HK-2 (cell line): ENCODE measurements at regions not wholly inside any gene's neighbourhood (a gene's known extent, or its start where the extent isn't known, plus 50 kb on each side); places are given as distances from the start of the nearest gene placed in this dataset.

Experiments
- DNase-seq: peaks from one replicate; pipeline ENCODE4 v3.0.0-alpha.2; 2018; ENCODE audit not compliant: unreplicated experiment

DNA sequence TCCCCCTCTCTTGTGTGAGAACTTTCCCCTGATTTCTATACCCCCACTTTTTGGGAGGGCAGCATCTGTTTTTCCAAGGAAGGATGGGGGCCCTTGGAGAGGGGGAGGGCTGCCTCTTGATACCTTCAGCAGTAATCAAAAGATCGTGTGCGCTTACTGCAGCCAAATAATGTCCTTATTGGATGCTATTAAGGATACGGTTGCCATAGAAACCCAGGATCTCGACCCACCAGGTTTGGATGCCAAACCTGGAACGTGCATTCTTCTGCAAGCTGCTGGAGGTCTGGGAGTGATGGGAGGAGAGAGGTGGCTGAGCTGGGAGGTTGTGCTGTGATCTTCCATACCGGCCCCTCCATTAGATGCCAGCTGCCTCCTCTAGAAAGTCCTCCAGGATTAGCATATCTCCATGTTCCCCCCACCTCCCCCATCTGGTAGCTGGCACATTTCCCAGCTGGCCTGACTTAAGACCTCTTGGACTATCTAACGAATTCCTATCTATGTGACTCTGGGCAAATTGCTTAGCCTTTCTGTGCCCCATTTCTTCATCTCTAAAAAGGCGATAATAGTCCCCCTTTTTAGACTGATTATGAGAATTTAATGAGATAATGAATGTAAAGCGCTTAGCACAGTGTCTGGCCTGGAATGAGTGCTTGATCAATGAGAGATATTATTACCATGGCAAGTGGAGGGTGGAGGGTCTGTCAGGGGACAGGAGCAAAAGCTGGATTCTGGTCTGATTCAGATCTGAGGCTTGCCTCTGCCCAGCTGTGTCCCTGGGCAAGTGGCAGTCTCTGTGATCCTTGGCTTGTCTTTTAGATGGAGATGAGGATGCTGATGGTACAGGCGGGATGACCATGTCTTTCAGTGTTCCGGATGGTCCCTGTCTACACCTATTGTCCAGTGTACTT lies 78.5 kb upstream of the PCBD1 start:
- DNase-seq: no peak

DNA sequence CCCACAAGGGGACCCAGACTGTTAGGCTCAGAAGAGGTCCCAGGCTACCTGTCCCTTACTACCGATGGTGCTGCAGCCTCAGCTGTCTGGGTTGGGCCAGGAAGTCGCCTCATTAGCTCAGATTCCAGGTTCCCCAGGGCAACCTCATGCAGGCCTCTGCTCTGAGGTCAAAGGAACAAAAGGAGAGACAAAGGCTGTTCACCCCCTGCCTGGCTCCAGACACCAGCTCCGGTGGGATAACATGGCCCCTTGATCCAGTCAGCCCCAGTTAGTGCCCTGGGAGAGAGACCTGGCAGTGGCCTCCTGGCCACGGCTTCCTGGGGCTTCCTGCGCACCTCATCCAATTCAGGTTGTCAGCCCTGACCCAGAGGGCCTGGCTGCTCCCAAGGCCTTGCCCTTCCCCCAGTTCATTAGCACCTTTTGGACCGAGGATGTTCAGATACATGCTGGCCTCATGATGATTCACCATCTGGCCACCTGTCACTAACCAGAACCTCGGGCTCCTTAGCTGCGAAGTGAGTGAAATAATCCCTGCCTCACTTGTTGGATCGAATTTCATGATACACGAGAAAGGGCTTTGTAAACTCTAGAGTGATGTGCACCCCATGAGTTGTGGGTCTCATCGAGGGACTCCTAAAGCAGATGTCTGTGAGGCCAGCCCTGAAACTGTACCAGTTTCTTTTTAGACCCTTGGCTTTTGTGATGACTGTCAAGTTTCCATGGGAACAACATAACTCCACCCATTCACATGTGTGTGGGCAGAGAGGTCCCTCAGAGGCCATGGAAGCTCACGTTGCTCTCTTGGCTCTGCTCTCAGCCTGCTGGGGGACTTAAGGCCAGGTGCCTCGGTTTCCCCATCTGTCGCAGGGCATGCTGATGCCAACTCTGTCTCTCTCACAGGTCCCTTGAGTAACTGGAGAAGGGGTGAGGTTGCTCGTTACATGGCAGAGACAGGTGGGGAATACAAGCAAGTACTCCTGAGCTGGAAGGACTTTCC lies 79.5 kb upstream of the PCBD1 start:
- DNase-seq: no peak

DNA sequence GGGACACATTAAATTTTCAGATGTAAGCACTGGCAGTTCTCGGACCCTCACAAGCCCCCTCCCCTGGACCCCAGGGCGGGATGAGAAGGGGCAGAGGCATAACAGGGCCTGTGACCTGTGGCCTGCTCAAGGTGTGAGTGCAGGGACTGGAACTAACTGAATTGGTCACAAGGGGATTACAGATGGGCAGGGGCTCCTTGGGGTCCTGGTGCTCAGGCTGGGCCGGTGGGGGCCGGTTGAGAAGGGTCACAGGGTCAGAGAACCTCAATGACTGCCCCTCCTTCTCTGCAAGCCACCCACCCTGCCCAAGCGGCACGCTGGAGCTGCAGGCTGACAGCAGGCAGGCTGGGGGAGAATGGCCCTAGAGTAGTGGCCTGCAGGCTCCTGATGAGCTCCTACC lies 80.8 kb upstream of the PCBD1 start:
- DNase-seq: no peak

DNA sequence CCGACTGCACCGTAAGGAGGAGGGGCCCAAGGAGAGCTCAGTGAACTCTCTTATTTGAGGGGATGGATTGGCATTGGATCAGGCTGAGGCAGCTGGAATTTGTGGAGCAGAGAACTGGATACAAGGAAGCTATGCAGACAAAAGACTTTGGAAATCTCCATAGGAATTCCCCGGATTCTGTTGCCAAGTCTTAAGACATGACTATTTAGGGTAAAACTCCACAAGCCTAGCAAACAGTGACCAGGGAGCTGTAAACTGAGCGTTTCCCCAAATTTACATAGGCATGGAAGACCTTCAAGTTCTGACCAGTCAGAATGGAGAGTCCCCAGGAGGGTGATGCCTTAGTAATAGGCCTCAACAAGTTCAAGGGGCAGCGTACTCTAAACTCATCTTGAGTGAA lies 82.5 kb upstream of the PCBD1 start:
- no peak for DNase-seq

DNA sequence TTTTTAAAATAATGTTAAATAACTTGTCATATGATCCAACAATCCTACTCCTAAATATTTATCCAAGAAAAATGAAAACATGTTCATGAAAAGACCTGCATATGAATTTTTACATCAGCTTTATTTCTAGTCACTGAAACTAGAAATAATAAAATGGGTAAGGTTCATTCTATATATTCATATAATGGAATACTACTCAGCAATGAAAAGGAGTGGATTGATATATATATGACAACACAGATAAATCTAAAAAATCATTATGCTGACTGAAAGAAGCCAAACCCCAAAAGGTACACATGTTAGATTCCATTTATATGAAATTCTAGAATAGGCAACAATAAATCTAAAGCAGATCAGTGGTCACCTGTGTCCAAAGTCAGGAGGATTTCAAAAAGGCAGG lies 84.9 kb upstream of the PCBD1 start:
- DNase-seq: no peak

DNA sequence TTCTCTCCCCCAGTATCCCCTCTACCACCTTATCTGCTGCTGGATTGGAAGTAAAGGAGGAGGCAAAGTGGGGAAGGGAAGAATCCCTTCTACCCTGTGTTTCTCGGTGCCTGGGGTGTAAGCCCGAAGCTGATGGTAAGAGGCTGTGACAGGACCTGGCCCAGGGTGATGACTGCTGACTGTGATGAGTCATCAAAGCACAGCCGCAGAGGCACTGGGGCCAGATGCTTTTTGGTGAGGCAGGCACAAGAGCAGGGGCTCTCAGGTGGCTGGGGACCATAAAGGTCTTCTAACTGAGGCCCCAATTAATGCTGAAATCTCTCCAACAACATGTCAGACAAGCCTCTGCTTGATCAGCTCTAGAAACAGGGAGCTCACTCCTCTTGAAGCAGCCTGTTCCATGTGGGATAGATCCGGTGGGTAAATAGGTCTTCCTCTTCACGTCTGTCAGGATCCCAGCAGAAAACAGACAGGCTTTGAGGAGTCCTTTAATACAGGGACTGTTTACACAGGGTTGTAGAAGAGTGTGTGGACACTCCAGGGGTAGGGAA lies 86.1 kb upstream of the PCBD1 start:
- peak; percentile 20 for DNase-seq

DNA sequence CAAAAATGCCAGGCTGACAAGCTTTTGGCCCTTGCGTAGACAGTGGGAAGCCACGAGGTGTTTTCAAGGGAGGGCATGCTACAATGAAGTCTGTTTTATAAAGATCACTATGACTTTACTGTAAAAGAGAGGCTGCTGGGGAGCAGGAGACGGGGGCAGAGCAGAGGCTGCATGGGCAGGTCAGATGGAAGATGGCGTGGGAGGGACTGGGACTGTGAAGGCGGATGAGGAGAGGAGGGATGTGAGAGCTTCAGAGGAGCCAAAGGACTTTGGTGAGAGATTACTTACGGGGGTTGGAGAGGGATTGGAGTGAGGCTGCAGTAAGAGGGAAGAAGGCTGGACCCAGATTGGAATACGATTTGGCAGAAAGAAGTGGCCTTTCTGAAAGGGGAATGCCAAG lies 86.6 kb upstream of the PCBD1 start:
- no peak for DNase-seq

DNA sequence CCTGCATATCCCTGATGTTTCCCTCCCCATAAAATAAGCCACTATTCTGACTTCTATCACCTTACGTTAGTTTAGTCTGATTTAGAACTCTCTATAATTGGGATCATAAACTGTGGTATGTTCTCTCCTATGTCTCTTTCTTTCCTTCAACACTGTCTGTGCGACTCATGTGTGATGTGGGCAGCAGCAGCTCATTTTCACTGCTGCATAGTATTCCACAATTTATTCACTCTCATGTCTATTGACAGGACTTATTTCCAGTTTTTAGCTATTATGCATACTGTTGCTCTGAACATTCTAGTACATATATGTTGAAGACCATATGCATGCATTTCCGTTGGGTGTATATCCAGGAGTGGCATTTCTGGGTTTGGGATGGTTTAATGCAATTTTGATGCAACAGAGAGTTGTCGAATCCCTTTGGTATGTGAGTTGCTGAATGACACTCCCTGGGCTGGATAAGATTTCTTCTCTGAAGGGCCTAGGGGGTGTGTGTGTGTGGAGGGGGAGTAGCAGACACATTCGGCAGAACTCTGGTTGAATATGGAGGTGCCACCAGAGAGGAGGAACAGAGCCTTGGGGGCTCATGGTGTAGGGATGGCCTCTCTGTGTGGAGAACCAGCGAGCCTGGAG lies 87.8 kb upstream of the PCBD1 start:
- DNase-seq: no peak

DNA sequence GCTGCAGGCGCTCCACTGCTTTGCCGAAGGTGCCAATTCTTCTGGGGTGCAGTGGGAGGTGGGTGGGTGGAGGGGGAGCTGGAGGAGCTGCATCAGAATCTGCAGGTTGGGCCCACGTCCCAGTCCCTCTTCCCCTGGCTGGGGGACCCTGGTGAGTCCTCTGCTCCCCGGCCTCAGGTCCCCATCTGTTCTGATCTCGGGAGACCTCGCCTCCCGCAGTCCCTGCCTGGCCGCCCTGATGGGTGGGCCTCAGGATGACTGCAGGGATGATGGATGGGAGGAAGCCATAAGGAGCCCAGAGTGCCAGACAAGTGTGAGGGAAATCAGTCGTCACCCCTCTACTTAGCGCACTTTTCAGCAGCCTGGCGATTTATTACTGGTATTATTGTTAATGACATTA lies 89.3 kb upstream of the PCBD1 start:
- no peak for DNase-seq

DNA sequence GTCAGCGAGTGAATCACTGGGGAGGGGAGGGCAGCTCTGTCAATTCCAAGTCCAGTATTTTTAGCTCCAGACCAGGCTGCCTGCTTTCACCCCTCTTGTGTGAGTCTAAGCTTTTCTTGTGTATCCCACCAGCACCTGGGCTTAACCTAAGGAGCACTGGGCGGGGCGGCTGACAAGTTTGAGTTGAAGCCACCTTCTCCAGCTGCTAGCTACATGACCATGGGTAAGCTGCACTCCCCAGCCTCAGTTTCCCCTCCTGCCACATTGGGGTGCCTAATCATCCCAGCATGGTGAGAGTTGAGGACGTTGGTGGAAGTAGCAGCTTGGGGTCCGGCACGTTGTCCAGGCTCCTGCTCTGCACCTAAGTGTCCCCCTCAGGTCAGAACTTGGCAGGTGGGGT lies 89.8 kb upstream of the PCBD1 start:
- no peak for DNase-seq

DNA sequence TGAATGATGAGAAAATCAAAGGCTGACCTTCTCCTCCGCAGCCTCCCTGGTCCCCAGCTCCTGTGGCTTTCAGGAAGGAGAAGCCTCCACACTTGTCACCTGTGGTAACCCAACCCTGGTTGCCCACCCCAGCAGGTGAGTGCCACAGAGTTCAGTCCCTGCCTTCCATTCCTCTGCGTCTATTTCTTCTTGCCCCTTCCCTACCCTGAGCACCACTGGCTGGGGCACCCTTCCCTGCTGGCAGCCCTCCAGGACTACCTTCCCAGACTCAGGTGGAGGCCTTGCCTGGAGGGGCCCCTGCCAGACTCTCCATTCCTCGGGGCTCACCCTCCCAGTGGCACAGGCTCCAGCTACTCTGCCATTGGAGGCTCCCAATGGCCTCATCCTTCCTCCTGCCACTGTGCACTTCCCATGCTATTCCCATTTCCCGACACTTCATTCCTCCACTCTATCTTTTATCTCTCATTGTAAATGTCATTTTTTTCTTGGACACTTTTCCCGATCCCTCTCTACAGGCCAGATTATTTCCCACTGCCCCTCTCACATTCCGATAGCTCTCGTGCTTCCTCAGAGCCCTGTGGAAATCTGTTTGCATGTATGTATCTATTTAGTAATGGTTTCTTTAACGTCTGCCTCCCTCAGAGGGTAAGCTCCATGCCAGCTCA lies 90.6 kb upstream of the PCBD1 start:
- no peak for DNase-seq

DNA sequence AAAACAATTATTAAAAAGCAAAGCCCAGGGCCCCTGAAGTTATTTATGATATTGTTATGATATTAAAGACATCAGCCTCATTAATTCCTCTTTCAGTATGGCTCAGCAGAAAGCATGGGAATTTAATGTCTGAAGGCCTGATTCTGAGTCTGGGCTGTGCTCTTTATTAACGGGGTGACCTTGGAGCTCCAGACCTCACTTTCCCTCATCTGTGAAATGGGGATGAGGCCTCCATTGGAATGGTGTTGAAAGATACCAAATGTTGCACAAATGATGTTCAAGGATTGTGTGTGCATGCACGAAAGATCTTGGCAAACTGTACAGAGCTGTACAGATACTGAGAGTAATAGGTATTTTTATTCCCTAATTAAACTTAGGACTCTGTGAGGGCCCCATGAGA lies 92.3 kb upstream of the PCBD1 start:
- no peak for DNase-seq

DNA sequence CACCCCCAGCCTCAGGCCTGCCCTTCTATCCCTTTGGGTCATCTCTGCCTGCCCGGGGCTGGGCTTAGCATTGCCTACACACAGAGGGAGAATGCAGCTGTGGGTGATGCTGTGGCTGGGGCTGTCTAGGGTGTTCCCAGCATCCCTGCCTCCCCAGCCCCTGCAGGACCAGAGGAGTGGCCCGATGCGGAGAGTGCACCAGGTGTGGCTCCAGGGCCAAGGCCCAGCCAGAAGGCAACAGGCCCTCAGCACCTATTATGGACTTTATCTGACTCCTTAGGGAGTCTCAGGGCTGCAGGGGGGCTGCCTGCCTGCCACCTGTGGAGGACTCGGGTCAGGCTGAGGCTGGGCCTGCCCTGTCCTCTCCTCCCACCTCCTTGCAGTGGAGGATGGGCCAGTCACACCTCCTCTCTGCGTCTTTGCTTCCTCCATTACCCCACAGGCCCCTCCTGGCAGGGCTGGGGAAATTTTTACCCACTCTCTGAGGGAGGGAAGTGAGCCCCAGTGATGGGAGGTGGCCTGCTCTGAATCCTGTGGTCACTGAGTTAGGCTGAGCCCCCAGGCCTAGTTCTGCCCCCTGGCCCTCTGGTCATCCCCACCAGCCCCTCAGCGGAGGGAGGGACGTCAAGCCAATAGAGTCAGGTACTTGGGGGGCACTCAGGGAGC lies 92.9 kb upstream of the PCBD1 start:
- DNase-seq: no peak

DNA sequence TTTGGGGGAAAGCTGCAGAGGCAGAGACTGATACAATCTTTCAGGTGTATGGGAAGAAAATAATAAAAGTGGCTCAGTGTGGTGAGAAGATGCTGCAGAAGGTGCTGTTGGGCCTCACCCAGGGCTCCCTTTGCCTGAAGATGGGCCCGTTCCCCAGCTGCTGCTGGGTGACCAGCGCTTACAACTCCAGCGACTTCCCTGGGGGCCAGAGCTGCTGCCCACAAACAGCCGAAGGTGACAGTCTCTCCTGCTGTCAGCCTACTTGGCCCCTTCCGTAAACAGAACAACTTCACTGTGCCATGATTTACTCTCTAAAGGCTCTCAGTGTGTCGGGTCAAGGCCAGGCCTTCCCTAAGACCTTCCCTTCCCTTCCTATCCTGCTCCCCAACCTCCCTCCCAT lies 93.6 kb upstream of the PCBD1 start:
- DNase-seq: no peak

DNA sequence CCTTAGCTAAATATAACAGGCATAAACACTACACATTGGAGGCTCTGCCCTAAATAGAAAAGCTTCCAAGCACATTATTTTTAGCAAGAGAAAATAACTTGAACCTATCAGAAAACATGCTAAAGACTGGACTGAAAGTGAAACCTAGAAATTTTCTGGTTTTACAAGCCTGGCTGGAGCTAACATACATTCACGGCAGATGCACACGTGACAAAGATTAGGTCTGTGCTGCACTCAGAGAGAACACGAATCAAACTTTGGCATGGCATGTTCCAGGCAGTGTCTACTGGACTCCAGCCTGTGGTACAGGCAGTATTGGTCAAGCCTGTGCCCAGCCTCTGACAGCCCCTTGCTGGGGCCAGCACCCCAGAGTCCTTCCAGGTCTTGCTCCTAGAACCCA lies 94.1 kb upstream of the PCBD1 start:
- no peak for DNase-seq

DNA sequence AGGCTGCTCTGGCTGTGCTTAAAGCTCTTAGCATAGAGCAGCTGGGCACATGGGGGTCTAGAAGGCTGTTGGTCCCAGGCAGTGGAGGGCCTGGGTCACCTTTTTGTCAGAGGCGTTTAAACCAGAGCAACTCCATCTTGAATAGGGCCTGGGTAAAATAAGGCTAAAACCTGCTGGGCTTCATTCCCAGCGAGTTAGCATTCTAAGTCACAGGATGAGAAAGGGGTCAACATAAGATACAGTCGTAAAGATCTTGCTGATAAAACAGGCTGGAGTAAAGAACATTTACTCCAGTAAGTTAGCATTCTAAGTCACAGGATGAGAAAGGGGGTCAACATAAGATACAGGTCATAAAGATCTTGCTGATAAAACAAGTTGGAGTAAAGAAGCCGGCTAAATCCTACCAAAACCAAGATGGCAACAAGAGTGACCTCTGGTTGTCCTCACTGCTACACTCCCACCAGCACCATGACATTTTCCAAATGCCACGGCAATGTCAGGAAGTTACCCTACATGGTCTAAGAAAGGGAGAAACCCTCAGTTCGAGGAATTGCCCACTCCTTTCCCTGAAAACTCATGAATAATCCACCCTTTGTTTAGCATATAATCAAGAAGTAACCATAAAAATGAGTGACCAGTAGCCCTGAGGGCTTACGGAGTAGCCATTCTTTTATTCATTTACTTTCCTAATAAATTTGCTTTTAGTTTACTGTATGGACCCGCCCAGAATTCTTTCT lies 96.8 kb upstream of the PCBD1 start:
- DNase-seq: no peak

DNA sequence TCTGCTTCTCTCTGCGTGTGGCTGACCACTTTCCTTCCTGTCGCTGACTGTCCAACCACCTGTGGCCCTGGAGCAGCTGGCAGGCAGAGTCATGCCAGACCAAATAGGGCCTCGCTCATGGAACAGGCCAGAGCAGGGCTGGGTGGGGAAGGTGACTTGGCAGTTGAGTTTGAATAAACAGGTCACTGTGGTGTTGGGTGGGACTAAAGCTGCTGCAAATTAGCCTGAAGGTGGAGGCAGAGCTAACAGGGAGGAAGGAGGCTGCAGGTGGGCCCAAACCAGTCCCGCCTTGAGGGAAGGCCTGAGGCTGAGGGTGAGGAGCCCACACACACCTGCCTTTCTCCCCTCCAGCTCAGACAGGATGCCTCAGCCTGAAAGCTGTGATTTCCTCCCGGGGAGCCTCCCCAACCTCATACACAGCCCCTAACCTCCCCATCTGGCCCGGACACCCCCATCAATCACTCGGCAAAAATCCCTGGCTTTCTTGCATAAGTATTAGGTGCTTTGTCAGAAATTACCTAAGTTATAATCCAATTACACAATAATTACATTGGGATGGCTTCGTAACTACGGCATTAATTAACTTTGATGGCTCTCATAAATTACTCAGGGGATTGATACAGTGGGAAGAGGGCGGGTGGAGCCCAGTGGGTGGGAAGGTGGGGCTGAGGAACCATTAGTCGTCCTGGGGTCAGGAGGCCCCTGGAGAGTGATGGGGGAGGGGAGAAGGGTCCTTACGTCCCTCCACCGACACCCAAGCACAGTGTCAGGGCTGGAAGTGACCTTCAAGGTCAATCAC lies 97.7 kb upstream of the PCBD1 start:
- no peak for DNase-seq

DNA sequence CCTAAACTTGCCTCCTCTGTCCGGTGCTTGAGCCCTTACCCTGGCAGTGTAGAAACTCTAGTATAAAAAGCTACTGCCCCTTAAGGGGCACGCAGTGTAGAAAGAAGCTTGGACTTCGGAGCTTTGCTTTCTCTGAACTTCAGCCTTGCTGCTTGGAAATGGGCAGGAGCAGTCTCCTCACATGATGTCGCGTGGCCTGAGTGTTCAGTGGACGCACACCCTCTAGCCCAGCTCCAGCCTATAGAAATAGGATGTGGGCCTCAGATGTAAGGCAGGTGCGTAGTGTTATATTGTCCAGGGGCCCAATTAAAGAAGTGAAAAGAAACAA lies 98.2 kb upstream of the PCBD1 start:
- no peak for DNase-seq

DNA sequence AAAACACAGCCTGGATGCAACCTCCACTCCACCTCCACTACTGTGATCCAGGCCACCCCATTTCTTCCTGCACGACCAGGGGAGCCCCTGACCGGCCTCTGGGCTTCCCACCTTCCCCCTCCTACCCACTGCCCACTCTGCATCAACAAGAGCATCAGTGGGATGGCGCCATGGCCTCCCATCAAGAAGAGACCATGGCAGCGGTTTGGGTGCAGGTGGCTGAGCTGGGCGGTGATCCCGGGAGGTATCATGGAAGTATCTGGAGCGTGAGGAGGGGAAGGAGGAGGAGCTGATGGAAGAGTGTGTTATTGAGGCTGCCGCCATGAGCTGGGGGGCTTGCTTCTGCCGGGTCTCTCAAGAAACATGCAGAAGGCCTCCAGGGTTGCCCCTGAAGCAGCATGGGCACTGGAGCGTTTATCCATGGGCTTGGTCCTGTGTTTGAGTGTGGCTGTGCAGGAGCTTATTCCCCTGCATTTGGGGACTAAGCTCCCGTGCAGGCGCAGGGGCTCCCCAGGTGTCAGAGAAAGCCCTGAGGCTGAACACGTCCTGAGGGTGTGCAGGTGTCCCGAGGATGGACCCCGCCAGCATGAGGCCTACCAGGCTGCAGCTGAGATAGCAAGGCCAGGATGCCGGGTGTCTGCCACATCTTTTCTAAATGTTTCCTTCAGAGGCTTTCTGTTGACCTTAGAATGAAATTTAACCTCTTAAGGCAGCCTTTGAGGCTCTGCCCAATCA lies 99.2 kb upstream of the PCBD1 start:
- no peak for DNase-seq
